Gastrocnemius medialis (tissue), 4 donors: ENCODE measurements at regions not wholly inside any gene's neighbourhood (a gene's known extent, or its start where the extent isn't known, plus 50 kb on each side); places are given as distances from the start of the nearest gene placed in this dataset.

Experiments
- ATAC-seq, 2 donors: fragments of 150-250 bp; one replicate each; pipeline ENCODE4 v1.9.1; 2016
- DNase-seq, 2 donors: peaks; one replicate each; pipeline ENCODE4 v3.0.0-alpha.2; 2019
- H3K27ac ChIP-seq, 4 donors: fragments of 200-600 bp; sonication (generic); 1 replicate in 1 of 4; 2 replicates in 3 of 4; pipeline ENCODE4 v1.5.1; 2016 to 2018; ENCODE audit warnings: mild to moderate bottlenecking in 2 of 4, moderate library complexity in 1 of 4
- H3K27me3 ChIP-seq, 3 donors: fragments of 200-600 bp; sonication (generic) in 2 of 3; 1 replicate in 1 of 3; 2 replicates in 2 of 3; pipeline versions ENCODE4 v1.5.1 to v1.6.0; 2016 to 2019; ENCODE audit warnings: mild to moderate bottlenecking in 1 of 3, moderate library complexity in 1 of 3
- H3K36me3 ChIP-seq, 2 donors: fragments of 200-600 bp; sonication (generic) in 1 of 2; one replicate each; pipeline ENCODE4 v1.5.1; 2017 to 2018
- H3K4me1 ChIP-seq, 2 donors: fragments of 200-600 bp; sonication (generic) in 1 of 2; one replicate each; pipeline ENCODE4 v1.5.1; 2016 to 2017; ENCODE audit warnings: mild to moderate bottlenecking in 2 of 2
- H3K4me3 ChIP-seq, 4 donors: fragments of 200-600 bp; sonication (generic) in 3 of 4; 1 replicate in 1 of 4; 2 replicates in 3 of 4; pipeline ENCODE4 v1.5.1; 2016 to 2019; ENCODE audit warnings: mild to moderate bottlenecking in 2 of 4
- H3K9me3 ChIP-seq, 3 donors: fragments of 200-600 bp; sonication (generic) in 2 of 3; 1 replicate in 1 of 3; 2 replicates in 2 of 3; pipeline ENCODE4 v1.5.1; 2016 to 2019
- CTCF ChIP-seq, 5 experiments: fragments of 450-650 bp in 3 of 5; fragments of 200-600 bp in 2 of 5; sonication (generic) in 2 of 5; IDR thresholded peaks in 4 of 5; conservative IDR thresholded peaks in 1 of 5; 1 replicate in 4 of 5; 2 replicates in 1 of 5; pipeline ENCODE4 v1.5.1; 2016 to 2019; ENCODE audit warnings: antibody characterized with exemption in 5 of 5, mild to moderate bottlenecking in 3 of 5, moderate library complexity in 3 of 5
- POLR2A ChIP-seq, 2 donors: fragments of 450-650 bp; IDR thresholded peaks; one replicate each; pipeline ENCODE4 v1.6.1; 2017; ENCODE audit warnings: antibody characterized with exemption in 2 of 2, mild to moderate bottlenecking in 2 of 2, moderate library complexity in 2 of 2
- in situ Hi-C, 4 donors: fragments of 200-750 bp; cut with MboI; loops; one replicate each; pipeline versions ENCODE4 v1.15.0 to v1.8.0; 2017; ENCODE audit warnings: low sequenced_read_pairs in 4 of 4
- intact Hi-C: fragments of 100-400 bp; cut with DNase I; formaldehyde crosslinking; loops from one replicate; pipeline ENCODE4 v1.15.1; 2023; ENCODE audit warnings: low total_unique reads

- in situ Hi-C loops (no loop called here), intact Hi-C loops (no loop called here)
- Histone ChIP-seq H3K9me3 (no peaks in the 10 kb centered on the region), H3K27ac (no peak overlapping the region), H3K4me3 (no peak overlapping the region), H3K27me3 (no peaks in the 10 kb centered on the region), H3K4me1 (no peaks in the 10 kb centered on the region), H3K36me3 (no peaks in the 10 kb centered on the region)
- ATAC-seq, result no peak
- no peak for DNase-seq
- TF ChIP-seq POLR2A (IDR thresholded peaks at IDR 0.05) (no peak), CTCF (IDR thresholded peaks at IDR 0.05 in 4 of 5, conservative IDR thresholded peaks at IDR 0.05 in 1 of 5) (no peak)
Measured at GRCh38 chr13:104968876-104969275, 1566.6 kb downstream of the EFNB2 start.

GRCh38 chr13:104967836-104968630, 1567.4 kb downstream of the EFNB2 start:
- DNase-seq, result no peak
- no peaks in the 10 kb centered on the region for H3K4me1 ChIP-seq
- intact Hi-C loops, result no loop called here
- ATAC-seq, result no peak
- no peaks in the 10 kb centered on the region for H3K27me3 ChIP-seq
- no peak overlapping the region for H3K4me3 ChIP-seq
- in situ Hi-C loops, result no loop called here
- no peak for TF ChIP-seq POLR2A (IDR thresholded peaks at IDR 0.05)
- TF ChIP-seq CTCF (IDR thresholded peaks at IDR 0.05 in 4 of 5, conservative IDR thresholded peaks at IDR 0.05 in 1 of 5), result no peak
- no peaks in the 10 kb centered on the region for H3K9me3 ChIP-seq
- H3K36me3 ChIP-seq, result no peaks in the 10 kb centered on the region
- no peak overlapping the region for H3K27ac ChIP-seq

- in situ Hi-C loops, result no loop called here
- Histone ChIP-seq H3K4me3 (no peak overlapping the region), H3K9me3 (no peaks in the 10 kb centered on the region), H3K27ac (no peak overlapping the region), H3K4me1 (no peaks in the 10 kb centered on the region), H3K36me3 (no peaks in the 10 kb centered on the region), H3K27me3 (no peaks in the 10 kb centered on the region)
- no peak for DNase-seq
- no peak for ATAC-seq
- intact Hi-C loops, result no loop called here
- TF ChIP-seq CTCF (IDR thresholded peaks at IDR 0.05 in 4 of 5, conservative IDR thresholded peaks at IDR 0.05 in 1 of 5) (no peak), POLR2A (IDR thresholded peaks at IDR 0.05) (no peak)
Measured at GRCh38 chr13:104967376-104967775, 1568.1 kb downstream of the EFNB2 start.

- DNase-seq (no peak), ATAC-seq (no peak)
- Histone ChIP-seq H3K27ac (no peak overlapping the region), H3K4me1 (no peaks in the 10 kb centered on the region), H3K36me3 (no peaks in the 10 kb centered on the region), H3K27me3 (no peaks in the 10 kb centered on the region), H3K9me3 (no peaks in the 10 kb centered on the region), H3K4me3 (no peak overlapping the region)
- TF ChIP-seq POLR2A (IDR thresholded peaks at IDR 0.05), result no peak
- in situ Hi-C loops, result no loop called here
- intact Hi-C loops, result no loop called here
Measured at GRCh38 chr13:104962411-104962810, 1573.1 kb downstream of the EFNB2 start.

GRCh38 chr13:104961246-104961645, 1574.2 kb downstream of the EFNB2 start:
- no peak overlapping the region for H3K4me3 ChIP-seq
- in situ Hi-C loops (no loop called here), intact Hi-C loops (no loop called here)

More at GRCh38 chr13:104961246-104961645, 1574.2 kb downstream of the EFNB2 start:
- no peaks in the 10 kb centered on the region for H3K4me1 ChIP-seq
- no peaks in the 10 kb centered on the region for H3K36me3 ChIP-seq
- ATAC-seq (no peak), DNase-seq (no peak)
- no peaks in the 10 kb centered on the region for H3K27me3 ChIP-seq
- H3K27ac ChIP-seq, result no peak overlapping the region
- no peaks in the 10 kb centered on the region for H3K9me3 ChIP-seq
- TF ChIP-seq CTCF (IDR thresholded peaks at IDR 0.05 in 4 of 5, conservative IDR thresholded peaks at IDR 0.05 in 1 of 5) (no peak), POLR2A (IDR thresholded peaks at IDR 0.05) (no peak)
